Activated CD4-positive, alpha-beta T cell treated with anti-CD3 and anti-CD28 coated beads, Interleukin-10, Interleukin-2, amounts not matched to agents 100 ng/mL and 50 ng/mL, durations not matched to agents 16 hours and 8 hours (primary cell): ENCODE measurements at regions not wholly inside any gene's neighbourhood (a gene's known extent, or its start where the extent isn't known, plus 50 kb on each side); places are given as distances from the start of the nearest gene placed in this dataset.
A peak's percentile ranks its signal among the peaks of the same experiment; 100 is the strongest.

Experiments used
- DNase-seq: peaks from one replicate; pipeline ENCODE4 v3.0.0-alpha.2; 2020

DNA sequence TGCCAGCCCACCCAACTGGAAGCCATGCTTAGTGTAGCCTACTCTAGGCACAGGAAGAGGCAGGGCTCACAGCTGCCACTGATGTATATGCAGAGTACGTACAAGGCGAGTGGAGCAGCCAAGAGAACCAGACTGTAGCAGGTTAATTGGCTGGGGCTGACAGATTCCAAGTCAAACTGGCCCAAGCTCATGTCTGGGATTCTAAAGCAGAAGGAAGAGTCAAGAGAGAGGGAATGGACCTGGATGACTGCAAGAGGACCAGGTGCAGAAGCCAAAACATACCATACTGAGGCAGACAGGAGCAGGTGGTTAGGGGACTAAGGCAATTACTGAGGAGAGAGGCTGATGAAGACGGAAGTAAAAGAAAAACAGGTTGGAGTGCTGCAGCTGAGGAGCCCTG lies 51.3 kb upstream of the LRRN2 start:
- DNase-seq: no peak

DNA sequence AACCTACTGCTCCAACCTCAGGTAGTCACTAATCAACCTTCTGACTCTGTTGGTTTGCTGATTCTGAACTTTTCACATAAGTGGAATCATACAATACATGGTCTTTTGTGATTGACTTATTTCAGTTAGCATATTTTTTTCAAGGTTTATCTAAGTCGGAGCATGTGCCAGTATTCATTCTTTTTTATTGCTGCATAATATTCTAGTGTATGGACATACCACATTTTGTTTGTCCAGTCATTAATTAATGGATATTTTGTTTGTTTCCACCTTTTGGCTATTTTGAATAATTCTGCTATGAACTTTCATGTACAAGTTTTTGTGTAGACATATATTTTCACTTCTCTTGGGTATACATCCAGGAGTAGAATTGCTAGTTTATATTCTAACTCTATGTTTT lies 53.0 kb upstream of the LRRN2 start:
- no peak for DNase-seq

DNA sequence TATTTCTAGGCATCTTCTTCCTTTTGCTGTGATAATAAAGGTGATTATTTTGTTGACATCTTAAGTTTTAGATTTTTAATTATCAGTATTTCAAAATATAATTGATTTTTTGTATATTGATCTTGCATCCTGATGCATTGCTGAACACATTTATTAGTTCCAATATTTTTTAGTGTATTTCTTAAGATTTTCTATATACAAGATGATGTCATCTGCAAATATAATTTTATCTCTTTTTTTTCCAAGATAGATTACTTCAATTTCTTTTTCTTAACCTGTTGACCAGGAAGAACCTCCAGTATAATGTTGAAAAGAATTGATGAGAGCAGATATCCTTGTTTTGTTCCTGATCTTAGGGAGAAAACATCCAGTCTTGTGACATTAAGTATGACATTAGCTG lies 54.8 kb upstream of the LRRN2 start:
- DNase-seq: no peak

DNA sequence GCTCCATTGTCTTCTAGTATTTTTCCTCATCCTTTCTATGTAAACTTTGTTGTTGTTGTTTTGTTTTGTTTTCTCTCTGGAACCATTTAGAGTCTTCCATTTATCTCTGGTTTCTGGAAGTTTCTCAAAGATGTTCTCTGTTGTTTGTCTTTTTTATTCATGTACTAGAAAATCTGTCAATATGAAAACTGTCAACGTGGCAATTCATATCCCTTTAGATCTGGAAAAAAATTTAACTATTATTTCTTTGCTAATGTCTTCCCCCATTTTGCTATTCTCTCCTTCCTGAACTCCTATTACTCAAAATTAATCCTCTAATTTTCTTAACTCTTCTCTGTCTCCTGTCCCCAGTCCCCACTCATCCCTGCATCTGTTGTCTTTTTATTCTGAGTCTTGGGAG lies 55.9 kb upstream of the LRRN2 start:
- no peak for DNase-seq

DNA sequence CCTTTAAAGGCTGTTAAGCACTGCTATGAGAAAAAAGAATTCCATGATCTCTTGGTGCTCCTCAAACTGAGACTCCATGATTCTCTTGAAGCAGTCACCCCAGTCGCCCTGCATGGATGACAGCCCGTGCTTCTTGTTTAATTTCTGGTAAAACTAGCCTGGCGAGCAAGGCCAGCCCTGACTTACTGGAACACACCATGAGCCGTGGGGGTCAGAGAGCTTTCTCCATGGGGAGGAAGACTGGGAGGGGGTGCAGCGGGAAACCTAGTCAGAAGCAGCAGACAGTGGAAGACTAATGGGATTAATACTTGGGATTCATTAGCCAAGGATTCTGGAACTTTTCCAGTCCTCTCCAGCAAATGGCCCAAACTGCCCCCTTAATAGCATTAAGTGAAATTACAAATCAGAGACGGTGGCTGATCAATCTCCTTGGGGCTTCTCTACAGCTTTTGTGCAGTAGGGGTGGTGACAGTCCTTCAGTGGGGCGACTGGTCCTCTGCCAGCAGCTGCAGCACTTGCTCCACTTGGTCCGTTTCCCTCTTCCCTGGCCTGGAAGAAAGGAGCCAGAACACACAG lies 57.2 kb upstream of the LRRN2 start:
- DNase-seq: no peak

DNA sequence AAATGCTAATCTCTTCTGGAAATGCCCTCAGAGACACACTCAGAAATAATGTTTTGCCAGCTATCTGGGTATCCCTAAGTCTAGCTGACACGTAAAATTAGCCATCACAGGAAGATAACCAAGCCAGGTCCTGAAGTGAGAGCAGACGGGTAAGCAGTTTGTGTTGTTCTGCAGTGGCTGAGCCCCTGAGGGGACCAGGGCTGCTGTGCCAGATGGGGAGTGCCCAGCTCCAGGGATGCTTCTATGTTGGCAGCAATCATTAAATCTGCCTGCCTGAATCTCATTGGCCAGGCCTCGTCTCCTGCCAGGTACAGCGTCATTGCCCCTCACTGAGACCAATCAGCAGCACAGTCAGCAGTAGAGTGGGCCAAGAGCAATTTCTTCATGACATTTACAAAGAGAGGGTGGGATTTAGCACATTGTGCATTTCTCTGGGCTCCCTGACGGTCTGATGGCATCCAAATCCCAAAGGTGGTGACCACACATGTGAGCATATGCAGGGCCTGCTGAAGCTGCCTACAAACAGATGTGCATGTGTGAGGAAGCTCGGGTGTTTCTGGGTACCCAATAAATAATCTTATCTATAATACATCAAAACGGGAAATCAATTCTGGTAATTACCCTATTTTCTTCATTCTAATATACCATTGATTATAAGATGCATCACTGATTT lies 58.7 kb upstream of the LRRN2 start:
- no peak for DNase-seq

DNA sequence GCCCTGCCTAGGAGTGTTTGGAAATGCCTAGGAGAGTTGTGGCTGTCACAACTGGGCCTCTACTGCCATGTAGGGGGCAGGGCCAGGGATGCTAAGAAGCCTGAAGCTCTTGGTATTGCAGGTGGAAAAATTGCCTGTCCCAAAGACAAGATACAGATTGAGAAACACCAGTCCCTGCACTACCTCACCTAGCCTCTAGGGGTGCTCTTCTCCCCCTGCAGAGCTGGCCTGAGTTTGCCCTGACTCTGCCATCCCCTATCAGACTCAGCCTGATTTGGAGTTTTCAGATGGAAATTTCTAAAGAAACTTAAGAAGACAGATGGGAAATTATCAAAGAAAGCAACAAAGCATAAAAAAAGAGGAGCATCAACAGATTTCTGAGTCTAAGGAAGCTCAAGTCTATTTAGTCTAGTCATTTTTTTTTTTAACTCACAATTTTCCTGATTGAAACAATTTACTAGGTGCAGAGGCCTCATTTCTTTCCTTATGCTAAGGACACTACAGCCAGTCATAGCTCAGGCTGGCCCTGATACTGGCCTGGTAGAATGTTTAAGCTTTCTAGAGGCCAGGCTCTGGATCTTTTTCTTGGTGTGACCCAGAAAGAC lies 61.4 kb upstream of the LRRN2 start:
- peak; percentile 60 for DNase-seq

DNA sequence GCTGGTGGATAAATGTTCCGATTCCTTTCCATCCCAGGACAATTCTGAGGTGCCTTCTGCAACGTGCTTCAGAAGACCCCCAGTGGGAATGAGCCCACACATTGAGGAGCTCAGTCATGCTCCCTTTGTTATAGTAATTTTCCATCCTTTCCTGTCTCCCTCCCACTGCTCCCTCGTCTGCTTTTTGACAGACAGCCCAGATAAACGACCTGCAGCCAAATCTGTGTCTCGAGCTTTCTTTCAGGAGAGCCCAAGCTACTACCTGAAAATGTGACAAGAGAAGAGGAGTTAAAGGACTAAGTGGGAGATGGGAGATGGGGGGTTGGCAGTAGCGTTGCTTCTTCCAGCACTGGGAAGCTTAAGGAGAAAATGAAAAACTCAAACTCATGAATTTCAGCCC lies 65.9 kb upstream of the LRRN2 start:
- DNase-seq: no peak

DNA sequence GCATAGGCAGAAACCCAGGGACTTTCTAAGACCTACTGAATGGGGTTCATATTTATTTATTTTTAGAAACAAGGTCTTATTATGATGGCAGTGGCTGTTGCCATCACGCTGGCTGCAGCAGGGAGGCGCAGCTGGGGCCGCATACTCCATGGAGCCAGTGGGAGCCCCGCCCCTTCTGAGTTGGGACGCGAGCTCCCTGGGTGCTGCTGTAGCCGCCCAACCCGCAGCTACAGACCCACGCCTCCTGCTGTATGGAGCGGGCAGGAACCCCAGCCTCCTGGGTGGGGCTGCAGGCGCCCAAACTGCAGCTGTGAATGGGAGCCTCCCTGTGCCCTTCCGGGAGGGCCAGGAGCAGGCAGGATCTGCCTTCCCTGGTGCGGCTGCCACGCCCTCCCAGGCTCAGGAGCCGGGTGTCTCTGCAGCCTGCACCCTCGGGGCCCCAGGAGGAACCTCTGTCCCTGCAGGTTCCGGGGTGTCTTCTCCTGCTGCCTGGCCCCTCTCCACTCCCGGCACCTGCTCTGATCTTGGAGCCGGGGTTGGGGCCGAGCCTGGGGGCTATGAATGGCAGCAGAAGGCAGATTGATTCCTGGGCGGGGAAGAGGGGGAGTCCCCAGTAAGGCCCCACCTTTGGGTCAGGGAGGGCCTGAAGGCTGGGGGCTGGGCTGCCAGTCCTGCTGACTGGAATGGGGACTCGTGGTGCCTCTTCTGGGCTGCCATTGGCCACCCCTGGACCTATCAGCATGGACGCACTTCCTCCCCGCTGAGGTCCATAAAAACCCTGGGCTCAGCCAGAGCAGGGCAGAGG lies 66.5 kb upstream of the LRRN2 start:
- no peak for DNase-seq

DNA sequence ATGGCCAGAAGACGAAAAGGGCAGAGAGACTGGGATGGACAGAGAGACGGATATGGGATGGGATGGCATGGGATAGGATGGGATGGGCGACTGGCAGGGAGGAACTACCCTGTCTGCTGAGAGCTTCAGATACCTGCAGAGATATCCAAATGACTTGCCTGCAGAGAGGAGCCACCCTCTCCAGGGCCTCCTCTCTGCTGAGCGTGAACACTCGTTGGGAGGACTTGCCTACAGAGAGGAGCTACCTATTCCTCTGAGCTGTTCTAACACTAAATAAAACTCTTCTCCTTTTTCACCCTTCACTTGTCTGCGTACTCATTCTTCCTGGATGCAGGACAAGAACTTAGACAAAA lies 67.1 kb upstream of the LRRN2 start:
- no peak for DNase-seq

DNA sequence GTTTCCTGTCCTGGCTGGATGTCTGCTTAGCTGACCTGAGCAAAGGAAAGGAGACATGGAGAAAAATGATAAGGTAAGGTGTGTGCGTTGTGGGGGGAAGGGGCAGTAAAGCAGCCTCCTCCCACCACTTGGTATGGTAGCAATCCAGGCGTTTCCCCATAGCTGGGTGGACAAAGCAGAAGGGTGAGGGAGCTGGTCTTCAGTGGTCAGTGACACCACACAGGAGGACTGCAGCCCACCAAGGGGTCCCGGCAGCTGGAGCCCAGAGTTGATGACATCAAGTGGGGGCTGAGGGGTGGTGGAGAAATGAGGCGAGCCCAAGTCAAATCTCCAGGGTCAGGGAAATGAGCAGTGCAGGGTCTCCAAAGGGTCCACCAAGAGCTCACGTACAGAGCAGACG lies 69.3 kb upstream of the LRRN2 start:
- DNase-seq: no peak

DNA sequence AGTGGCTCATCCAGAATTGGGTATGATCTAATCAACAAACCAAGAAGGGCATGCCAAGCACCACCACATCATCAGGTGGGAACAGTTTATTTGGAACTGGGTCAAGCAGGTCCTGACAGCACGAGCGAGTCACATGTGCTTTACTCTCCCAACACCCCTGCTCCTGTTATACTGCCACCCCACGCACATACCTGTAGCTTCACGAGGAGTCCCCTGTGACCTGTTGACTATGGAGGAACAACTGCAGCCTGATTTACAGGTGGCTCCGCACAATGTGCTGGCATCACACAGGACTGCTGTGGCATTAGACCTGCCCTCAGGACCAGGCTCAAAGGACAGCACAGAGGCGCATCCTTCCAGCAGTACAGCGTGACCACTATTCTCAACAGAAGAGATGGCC lies 70.8 kb upstream of the LRRN2 start:
- DNase-seq: no peak

DNA sequence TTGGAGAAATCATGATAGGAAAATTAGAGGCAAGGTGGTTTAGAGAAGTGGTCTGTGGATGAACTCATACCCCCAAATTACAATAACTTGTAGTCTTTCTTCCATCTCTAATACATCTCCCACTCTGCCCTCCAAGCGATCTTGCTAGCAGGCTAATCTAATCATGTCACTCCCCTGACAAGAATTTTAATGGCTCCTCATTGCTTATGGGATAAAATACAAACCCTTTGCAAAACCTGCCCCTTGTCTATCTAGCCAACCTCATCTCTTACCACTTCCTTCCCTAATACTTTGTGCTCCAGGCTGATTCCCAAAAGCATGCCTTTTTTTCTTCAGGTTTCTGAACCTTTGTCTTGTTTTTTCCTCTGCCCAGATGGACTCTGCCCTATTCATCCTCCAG lies 71.3 kb upstream of the LRRN2 start:
- no peak for DNase-seq

DNA sequence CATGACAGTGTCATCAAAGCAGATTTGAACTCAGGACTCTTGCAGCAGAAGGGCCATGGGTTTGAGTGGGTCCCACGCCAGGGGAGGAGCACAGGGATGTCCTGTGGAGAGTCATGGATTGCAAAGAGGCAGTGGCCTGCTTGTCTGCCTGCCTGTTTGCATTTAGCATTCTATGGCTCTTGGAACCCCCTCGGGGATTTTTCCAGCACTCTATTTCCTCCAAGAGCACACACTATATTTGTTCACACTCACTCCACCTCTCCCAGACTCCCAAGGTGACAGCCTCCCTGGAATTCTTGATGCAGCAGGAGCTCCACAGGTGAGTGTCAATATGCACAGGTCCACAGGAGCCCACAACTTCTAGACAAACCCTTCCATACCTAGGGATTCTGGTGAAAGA lies 73.1 kb upstream of the LRRN2 start:
- DNase-seq: no peak

DNA sequence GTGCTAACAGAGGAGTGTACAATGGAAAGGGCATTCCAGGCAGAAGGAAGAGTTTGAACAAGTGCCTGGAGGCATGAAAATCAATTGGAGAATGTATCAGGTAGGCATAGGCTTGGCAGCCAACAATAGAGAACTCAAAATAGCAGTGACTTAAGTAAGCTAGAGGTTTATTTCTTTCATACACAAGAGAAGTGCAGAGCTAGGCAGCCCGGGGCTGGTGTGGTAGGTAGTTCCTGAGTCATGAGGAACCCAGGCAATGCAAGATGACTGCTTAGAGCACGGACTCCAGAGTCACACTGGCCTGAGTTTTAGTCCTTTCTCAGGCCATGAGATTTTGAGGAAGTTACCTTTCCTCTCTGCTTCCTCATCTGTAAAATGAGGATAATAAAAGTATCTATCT lies 74.8 kb upstream of the LRRN2 start:
- DNase-seq: no peak

DNA sequence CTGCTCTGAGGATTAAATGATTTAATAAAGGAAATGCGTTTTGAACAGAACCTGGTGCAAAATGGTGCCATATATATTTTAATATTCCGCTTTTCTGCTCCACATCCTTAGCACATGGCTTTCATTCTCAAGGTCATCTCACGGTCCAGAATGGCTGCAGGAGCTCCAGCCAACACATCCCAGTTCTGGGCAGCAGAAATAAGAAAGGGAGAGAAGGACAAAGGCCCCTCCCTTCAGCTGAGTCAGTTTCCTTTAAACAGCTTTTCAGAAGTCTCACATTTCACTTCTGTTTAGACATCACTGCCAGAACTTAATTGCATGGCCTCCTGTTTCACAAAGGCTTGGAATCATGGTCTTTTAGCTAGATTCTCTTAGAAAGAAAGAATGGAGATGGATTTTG lies 75.2 kb upstream of the LRRN2 start:
- no peak for DNase-seq

DNA sequence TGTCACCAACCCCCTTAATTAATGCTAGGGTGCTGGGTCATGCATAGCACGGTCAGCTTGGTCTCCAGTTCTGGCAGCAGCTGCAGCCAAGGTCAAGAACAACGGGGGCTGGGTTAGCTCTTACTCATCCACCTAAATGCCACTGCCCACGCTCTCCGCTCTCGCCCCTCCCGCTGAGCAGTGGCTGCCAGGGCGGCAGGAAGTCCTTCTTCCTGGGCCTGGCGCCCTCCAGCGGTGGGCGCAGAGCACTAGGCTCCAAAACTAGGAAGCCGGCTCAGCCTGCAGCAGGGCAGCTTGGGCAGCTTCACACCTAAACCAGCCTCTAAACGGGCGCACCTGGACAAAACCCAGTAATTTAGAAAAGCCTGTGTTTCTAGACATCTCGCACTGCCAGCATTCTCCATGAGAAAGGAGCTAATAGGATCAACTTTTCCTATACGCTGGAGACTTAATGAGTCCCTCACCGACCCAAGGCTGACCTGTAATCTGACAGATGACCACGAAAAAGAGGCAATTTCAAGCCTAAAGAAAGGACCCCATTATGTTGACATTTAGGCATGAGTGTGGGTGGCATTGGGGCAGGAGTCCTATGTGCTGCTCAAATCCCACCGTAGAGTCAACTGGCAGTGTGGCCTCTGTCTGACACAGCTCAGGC lies 78.4 kb upstream of the LRRN2 start:
- DNase-seq: peak; percentile 75

DNA sequence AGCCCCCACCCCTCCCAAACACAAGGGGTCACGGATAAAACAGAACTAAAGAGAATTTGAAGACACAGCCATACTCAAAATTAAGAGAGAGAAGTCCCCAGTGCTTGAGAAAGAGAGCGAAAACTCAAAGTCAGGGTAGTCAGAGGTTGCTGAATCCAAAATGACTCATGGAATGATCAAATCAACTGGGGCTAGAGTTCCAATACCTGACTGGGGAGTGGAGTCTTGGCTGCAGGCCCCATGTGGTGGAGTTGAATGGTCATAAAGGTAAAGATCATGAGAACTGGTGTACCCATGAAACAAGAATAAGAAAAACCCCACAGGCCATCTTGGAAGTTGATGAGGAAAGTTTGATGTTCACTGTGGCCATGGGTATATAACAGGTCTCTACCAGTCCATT lies 84.5 kb upstream of the LRRN2 start:
- no peak for DNase-seq

DNA sequence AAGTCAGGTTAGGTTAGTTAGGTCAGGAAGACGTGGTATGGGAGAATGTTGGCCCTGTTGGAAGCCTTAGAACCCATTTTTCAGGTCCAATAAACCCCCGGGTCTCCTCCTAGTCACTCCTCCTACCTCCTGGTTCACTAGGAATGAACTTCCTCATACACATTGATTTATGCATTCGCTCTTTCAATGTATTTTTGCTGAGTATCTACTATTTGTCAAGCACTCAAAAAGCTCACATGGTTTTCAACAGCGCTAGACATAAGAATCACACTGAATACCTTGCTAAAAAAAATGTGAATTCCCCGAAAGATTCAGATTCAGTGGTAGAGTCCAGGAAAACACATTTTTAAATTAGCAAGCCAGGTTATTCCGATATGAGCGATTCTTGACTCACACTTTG lies 85.8 kb upstream of the LRRN2 start:
- DNase-seq: no peak

DNA sequence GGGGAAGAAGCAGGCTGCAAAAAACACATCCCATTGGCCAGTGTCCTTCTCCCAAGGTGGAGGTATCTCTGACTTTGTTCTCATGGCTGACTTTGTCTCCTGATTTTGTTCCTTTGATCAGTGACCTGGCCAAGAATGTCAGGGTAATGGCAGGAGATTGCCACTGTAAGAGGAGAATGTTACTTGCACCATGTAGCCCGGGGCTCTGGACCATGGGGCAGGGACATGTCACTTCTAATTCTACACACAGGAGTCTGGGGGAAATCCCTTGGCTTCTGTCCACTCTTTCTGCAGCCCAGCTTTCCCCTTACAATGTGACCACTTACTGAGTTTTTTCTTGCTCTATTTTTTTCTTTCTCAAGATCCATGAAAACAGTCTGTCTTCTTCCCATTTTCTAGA lies 87.7 kb upstream of the LRRN2 start:
- DNase-seq: no peak

DNA sequence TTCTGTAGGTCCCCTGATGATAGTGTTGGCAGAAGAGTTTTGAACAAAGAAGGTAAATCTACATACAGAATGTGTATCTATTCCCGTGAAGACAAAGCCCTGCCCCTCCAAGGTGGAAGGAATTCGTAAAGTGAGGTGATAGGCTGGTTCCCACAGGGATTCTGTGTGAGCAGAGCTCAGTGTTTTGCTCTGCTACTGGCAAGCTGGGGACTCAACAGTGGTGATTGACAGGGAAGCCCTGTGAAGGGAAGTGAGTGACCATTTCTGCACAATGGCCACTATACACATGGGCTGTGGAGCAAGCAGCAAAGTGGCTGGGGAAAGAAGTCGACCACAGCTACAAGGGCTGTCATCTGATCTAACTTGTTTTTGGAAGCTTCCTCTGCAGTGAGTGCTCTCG lies 90.0 kb upstream of the LRRN2 start:
- no peak for DNase-seq

DNA sequence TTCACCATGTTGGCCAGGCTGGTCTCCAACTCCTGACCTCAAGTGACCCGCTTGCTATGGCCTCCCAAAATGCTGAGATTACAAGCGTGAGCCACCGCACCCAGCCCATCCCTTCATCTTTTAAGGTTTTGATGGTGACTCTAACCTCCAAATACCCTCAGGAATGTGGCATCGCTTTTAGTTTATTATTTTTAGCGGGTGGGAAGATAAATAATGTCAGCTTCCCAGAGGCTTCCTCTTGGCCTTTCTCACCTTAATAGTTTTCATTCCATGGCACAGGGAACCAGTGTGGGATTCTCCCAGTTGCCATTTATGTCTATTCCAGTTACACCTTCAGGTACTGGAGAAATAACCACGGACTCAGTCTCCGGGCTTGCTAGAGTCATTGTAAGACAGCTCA lies 92.1 kb upstream of the LRRN2 start:
- DNase-seq: no peak

DNA sequence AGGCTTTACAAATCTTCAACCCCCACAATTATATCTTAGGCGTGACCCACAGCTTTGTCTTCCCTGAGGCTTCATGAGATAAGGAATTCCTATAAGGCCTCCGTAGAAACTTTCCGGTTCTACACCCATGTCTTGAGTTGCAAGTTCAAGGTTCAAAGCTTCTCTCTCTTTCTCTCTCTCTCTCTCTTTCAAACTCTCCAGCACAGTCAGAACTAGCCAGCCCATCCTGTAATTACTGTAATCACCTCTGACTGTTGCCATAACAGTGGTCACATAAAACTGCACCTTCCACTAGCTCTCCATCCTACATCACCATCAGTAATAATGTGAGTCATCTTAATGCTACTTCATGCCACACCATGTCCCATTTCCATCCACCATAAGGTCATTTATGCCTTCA lies 90.0 kb upstream of the NFASC start:
- DNase-seq: no peak
